Ovary (tissue), 3 donors: ENCODE measurements at regions not wholly inside any gene's neighbourhood (a gene's known extent, or its start where the extent isn't known, plus 50 kb on each side); places are given as distances from the start of the nearest gene placed in this dataset.

Source experiments
- CTCF ChIP-seq, 3 donors: fragments of 450-650 bp in 2 of 3; fragments of 200-600 bp in 1 of 3; IDR thresholded peaks; one replicate each; pipeline versions ENCODE4 v1.5.1 to v1.8.0; 2016 to 2022; ENCODE audit warnings: antibody characterized with exemption in 3 of 3, mild to moderate bottlenecking in 1 of 3
- EP300 ChIP-seq: sonication (generic); formaldehyde crosslinking; IDR thresholded peaks from one replicate; pipeline ENCODE4 v1.6.1; 2017; ENCODE audit warnings: antibody characterized with exemption
- POLR2A ChIP-seq: fragments of 450-650 bp; IDR thresholded peaks from one replicate; pipeline ENCODE4 v1.6.1; 2017; ENCODE audit warnings: antibody characterized with exemption, mild to moderate bottlenecking, moderate library complexity
- donor health status: DM: no; HTN: no; CAD: no.

GRCh38 chr4:82104578-82104977 lies 269.2 kb downstream of the HNRNPD start:
- TF ChIP-seq CTCF (IDR thresholded peaks at IDR 0.05) (no peak), POLR2A (no peak), EP300 (no peak)
